Activated T-helper 2 cell treated with anti-CD3 and anti-CD28 coated beads, Interferon-gamma antibody, Interleukin-2, Interleukin-4, amounts not matched to agents 10 μg/mL and 5 μg/mL and 100 μg/mL, durations not matched to agents 14 hours and 24 hours and 36 hours (primary cell): ENCODE measurements at regions not wholly inside any gene's neighbourhood (a gene's known extent, or its start where the extent isn't known, plus 50 kb on each side); places are given as distances from the start of the nearest gene placed in this dataset.

ENCODE experiments used
- DNase-seq: peaks from one replicate; pipeline ENCODE4 v3.0.0; 2021; ENCODE audit warnings: low spot score
- H3K27ac Mint-ChIP-seq: one replicate; pipeline ENCODE4 v1.8.0; 2021; ENCODE audit warnings: mixed read lengths
- H3K27me3 Mint-ChIP-seq: one replicate; pipeline ENCODE4 v1.8.0; 2021; ENCODE audit warnings: low read depth, mixed read lengths
- H3K36me3 Mint-ChIP-seq: one replicate; pipeline ENCODE4 v1.8.0; 2021; ENCODE audit warnings: low read depth, mixed read lengths
- H3K4me1 Mint-ChIP-seq: one replicate; pipeline ENCODE4 v1.8.0; 2021; ENCODE audit warnings: low read depth, mixed read lengths
- H3K4me3 Mint-ChIP-seq: one replicate; pipeline ENCODE4 v1.8.0; 2021; ENCODE audit warnings: low read depth, mild to moderate bottlenecking, moderate library complexity, mixed read lengths
- H3K9me3 Mint-ChIP-seq: one replicate; pipeline ENCODE4 v1.8.0; 2021; ENCODE audit warnings: mixed read lengths
- intact Hi-C: fragments of 100-400 bp; cut with micrococcal nuclease; formaldehyde crosslinking; loops from one replicate; pipeline ENCODE4 v1.15.1; 2023

GRCh38 chr18:56167366-56167765 lies 471.0 kb downstream of the TXNL1 start:
- H3K27me3 Mint-ChIP-seq, result no peaks in the 10 kb centered on the region
- H3K9me3 Mint-ChIP-seq, result peaks cover 6% of the 10 kb centered on the region
- no peak for DNase-seq
- H3K4me3 Mint-ChIP-seq, result no peak overlapping the region
- no peaks in the 10 kb centered on the region for H3K4me1 Mint-ChIP-seq
- intact Hi-C loops, result no loop called here
- H3K36me3 Mint-ChIP-seq, result no peaks in the 10 kb centered on the region
- H3K27ac Mint-ChIP-seq, result no peak overlapping the region

GRCh38 chr18:56166914-56167313 lies 471.5 kb downstream of the TXNL1 start:
- Mint-ChIP-seq H3K27ac (no peak overlapping the region), H3K27me3 (no peaks in the 10 kb centered on the region), H3K4me1 (no peaks in the 10 kb centered on the region), H3K9me3 (peaks cover 6% of the 10 kb centered on the region), H3K36me3 (no peaks in the 10 kb centered on the region), H3K4me3 (no peak overlapping the region)
- intact Hi-C loops, result no loop called here
- no peak for DNase-seq

GRCh38 chr18:56165601-56166355 lies 472.6 kb downstream of the TXNL1 start:
- intact Hi-C loops, result no loop called here

GRCh38 chr18:56162311-56163265 lies 475.8 kb downstream of the TXNL1 start:
- no peaks in the 10 kb centered on the region for H3K4me1 Mint-ChIP-seq
- intact Hi-C loops, result no loop called here
- no peaks in the 10 kb centered on the region for H3K27me3 Mint-ChIP-seq
- DNase-seq, result no peak
- H3K36me3 Mint-ChIP-seq, result no peaks in the 10 kb centered on the region
- no peak overlapping the region for H3K27ac Mint-ChIP-seq
- H3K4me3 Mint-ChIP-seq, result no peak overlapping the region
- no peaks in the 10 kb centered on the region for H3K9me3 Mint-ChIP-seq

More at GRCh38 chr18:56165601-56166355, 472.6 kb downstream of the TXNL1 start:
- DNase-seq, result no peak
- Mint-ChIP-seq H3K9me3 (peaks cover 6% of the 10 kb centered on the region), H3K4me3 (no peak overlapping the region), H3K4me1 (no peaks in the 10 kb centered on the region), H3K27ac (no peak overlapping the region), H3K36me3 (no peaks in the 10 kb centered on the region), H3K27me3 (no peaks in the 10 kb centered on the region)

GRCh38 chr18:56161566-56162260 lies 476.7 kb downstream of the TXNL1 start:
- Mint-ChIP-seq H3K9me3 (no peaks in the 10 kb centered on the region), H3K36me3 (no peaks in the 10 kb centered on the region), H3K4me1 (no peaks in the 10 kb centered on the region), H3K27me3 (no peaks in the 10 kb centered on the region), H3K4me3 (no peak overlapping the region), H3K27ac (no peak overlapping the region)
- no peak for DNase-seq
- intact Hi-C loops, result no loop called here

GRCh38 chr18:56158676-56159075 lies 479.7 kb downstream of the TXNL1 start:
- Mint-ChIP-seq H3K36me3 (no peaks in the 10 kb centered on the region), H3K4me3 (no peak overlapping the region), H3K4me1 (no peaks in the 10 kb centered on the region), H3K27me3 (no peaks in the 10 kb centered on the region), H3K27ac (no peak overlapping the region), H3K9me3 (no peaks in the 10 kb centered on the region)
- intact Hi-C loops, result no loop called here
- no peak for DNase-seq

- Mint-ChIP-seq H3K27ac (no peak overlapping the region), H3K4me1 (no peaks in the 10 kb centered on the region), H3K36me3 (no peaks in the 10 kb centered on the region), H3K4me3 (no peak overlapping the region), H3K9me3 (no peaks in the 10 kb centered on the region), H3K27me3 (no peaks in the 10 kb centered on the region)
- DNase-seq, result no peak
- intact Hi-C loops, result no loop called here
Measured at GRCh38 chr18:56157541-56157940, 480.9 kb downstream of the TXNL1 start.

GRCh38 chr18:56152551-56153310 lies 485.7 kb downstream of the TXNL1 start:
- H3K9me3 Mint-ChIP-seq, result no peaks in the 10 kb centered on the region

GRCh38 chr18:56148373-56148772 lies 490.0 kb downstream of the TXNL1 start:
- no peaks in the 10 kb centered on the region for H3K36me3 Mint-ChIP-seq
- no peak for DNase-seq

More at GRCh38 chr18:56152551-56153310, 485.7 kb downstream of the TXNL1 start:
- Mint-ChIP-seq H3K4me1 (no peaks in the 10 kb centered on the region), H3K27ac (no peak overlapping the region), H3K36me3 (no peaks in the 10 kb centered on the region), H3K27me3 (no peaks in the 10 kb centered on the region), H3K4me3 (no peak overlapping the region)
- DNase-seq, result no peak
- intact Hi-C loops, result no loop called here

GRCh38 chr18:56146565-56146964 lies 491.8 kb downstream of the TXNL1 start:
- Mint-ChIP-seq H3K36me3 (no peaks in the 10 kb centered on the region), H3K4me1 (no peaks in the 10 kb centered on the region), H3K27ac (no peak overlapping the region), H3K4me3 (no peak overlapping the region), H3K9me3 (no peaks in the 10 kb centered on the region), H3K27me3 (no peaks in the 10 kb centered on the region)
- DNase-seq, result no peak
- intact Hi-C loops, result no loop called here

More at GRCh38 chr18:56148373-56148772, 490.0 kb downstream of the TXNL1 start:
- Mint-ChIP-seq H3K27me3 (no peaks in the 10 kb centered on the region), H3K4me3 (no peak overlapping the region), H3K27ac (no peak overlapping the region), H3K4me1 (no peaks in the 10 kb centered on the region), H3K9me3 (no peaks in the 10 kb centered on the region)
- intact Hi-C loops, result no loop called here

GRCh38 chr18:56142001-56142400 lies 496.4 kb downstream of the TXNL1 start:
- Mint-ChIP-seq H3K4me3 (no peak overlapping the region), H3K27me3 (no peaks in the 10 kb centered on the region), H3K27ac (no peak overlapping the region), H3K36me3 (no peaks in the 10 kb centered on the region), H3K4me1 (no peaks in the 10 kb centered on the region), H3K9me3 (no peaks in the 10 kb centered on the region)
- intact Hi-C loops, result no loop called here
- DNase-seq, result no peak

- Mint-ChIP-seq H3K4me3 (no peak overlapping the region), H3K27ac (no peak overlapping the region), H3K36me3 (no peaks in the 10 kb centered on the region), H3K4me1 (no peaks in the 10 kb centered on the region), H3K27me3 (no peaks in the 10 kb centered on the region), H3K9me3 (no peaks in the 10 kb centered on the region)
- intact Hi-C loops, result no loop called here
- no peak for DNase-seq
Measured at GRCh38 chr18:56139792-56140254, 498.6 kb downstream of the TXNL1 start.
